ENCODE measurements at regions not wholly inside any gene's neighbourhood (a gene's known extent, or its start where the extent isn't known, plus 50 kb on each side); places are given as distances from the start of the nearest gene placed in this dataset.
"Not testable (repeated sequence)": the region's sequence is repeated elsewhere in the genome, so short reads cannot be mapped to it uniquely, and the experiment has no call there.

DNA sequence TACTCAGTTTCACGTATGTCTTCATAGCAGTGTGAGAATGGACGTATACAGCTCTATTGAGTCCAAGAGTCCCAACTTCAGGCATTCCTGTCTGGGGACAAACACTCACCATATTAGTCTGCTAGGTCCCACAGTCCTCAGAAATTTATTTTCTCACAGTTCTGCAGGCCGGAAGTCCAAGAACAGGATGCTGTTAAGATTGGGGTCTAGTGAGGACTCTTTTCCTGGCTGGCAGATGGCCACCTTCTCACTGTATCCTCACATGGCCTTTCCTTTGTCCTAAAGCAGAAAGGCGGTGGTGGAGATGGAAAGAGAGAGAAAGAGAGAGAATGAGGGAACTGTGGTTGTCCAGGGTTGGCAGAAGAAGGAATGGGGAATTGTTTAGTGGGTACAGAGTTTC, 82.0 kb upstream of the PRKX start:
- not testable (repeated sequence) for H3K4me1 Mint-ChIP-seq

DNA sequence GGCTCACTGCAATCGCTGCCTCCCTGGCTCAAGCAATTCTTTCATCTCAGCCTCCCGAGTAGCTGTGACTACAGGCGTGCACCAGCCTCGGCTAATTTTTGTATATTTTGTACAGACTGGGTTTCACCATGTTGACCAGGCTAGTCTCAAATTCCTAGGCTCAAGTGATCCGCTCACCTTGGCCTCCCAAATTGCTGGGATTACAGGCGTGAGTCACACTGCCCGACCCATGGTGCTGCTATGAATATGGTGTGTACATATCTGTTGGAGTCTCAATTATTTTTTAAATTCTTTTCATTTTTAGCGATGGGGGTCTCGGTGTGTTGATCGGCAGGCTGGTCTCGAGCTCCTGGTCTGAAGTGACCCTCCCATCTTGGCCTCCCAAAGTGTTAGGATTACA, 78.0 kb upstream of the PRKX start:
- DNase-seq = no peak
- Mint-ChIP-seq H3K4me1 (no peaks in the 10 kb centered on the region), H3K27ac (no peak overlapping the region), H3K27me3 (no peaks in the 10 kb centered on the region), H3K36me3 (no peaks in the 10 kb centered on the region), H3K9me3 (no peaks in the 10 kb centered on the region), H3K4me3 (no peak overlapping the region)

More for the DNA sequence above, 82.0 kb upstream of the PRKX start:
- not testable (repeated sequence) for H3K27me3 Mint-ChIP-seq, H3K36me3 Mint-ChIP-seq, DNase-seq, H3K9me3 Mint-ChIP-seq, H3K27ac Mint-ChIP-seq, H3K4me3 Mint-ChIP-seq

DNA sequence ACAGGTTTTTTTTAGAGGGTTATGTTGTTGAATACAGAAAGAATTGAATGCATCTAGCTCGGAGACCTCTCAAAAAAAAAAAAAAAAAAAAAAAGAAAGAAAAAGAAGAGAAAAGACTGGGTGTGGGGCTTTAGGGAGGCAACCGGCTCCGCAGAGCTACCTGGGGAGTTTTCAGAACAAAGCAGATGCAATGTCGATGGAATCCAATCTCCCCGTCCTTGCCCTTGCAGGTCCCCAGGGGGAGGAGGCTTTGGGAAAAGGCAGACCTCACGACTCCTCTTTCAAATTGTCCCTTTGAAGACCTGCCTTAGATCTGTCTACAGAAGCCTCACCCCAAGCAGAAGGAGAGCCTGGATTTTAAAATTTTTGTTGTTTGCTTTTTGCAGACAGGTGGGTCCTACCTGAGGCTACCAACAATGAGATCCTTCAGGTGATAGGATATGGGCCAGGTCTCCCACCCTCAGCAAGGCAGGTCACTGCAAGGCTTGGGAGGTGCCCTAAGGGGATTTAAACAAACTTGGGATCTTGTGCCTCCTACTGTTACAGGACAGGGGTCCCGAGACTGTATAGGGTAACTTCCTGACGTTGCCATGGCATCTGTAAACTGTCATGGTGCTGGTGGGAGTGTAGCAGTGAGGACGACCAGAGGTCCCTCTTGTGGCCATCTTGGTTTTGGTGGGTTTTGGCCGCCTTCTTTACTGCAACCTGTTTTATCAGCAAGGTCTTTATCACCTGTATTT, 75.2 kb upstream of the PRKX start:
- DNase-seq = no peak
- Mint-ChIP-seq H3K4me3 (no peak overlapping the region), H3K36me3 (no peaks in the 10 kb centered on the region), H3K27me3 (no peaks in the 10 kb centered on the region), H3K27ac (no peak overlapping the region), H3K9me3 (peaks cover 3% of the 10 kb centered on the region), H3K4me1 (no peaks in the 10 kb centered on the region)

DNA sequence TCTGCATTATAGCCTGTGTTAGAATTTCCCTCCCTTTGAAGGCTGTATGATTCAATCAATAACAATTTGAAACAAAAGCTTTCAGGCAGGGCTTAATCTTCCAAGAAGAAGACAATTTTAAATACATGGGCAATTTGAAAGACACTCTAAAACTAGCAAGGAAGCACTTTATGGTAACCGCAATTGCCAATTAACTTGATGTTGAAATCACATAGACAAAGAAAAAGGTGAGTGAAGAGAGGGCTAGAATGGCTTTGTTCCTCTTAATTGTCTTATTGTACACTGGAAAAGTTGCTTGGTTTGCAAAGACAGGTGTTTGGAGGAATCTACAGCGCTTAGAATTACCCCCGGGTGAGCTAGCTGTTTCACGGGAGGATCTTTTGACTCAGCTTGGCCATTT, 74.4 kb upstream of the PRKX start:
- H3K9me3 Mint-ChIP-seq = peaks cover 3% of the 10 kb centered on the region
- no peaks in the 10 kb centered on the region for H3K36me3 Mint-ChIP-seq
- H3K4me3 Mint-ChIP-seq = no peak overlapping the region
- DNase-seq = no peak
- H3K4me1 Mint-ChIP-seq = no peaks in the 10 kb centered on the region
- H3K27ac Mint-ChIP-seq = no peak overlapping the region
- no peaks in the 10 kb centered on the region for H3K27me3 Mint-ChIP-seq

DNA sequence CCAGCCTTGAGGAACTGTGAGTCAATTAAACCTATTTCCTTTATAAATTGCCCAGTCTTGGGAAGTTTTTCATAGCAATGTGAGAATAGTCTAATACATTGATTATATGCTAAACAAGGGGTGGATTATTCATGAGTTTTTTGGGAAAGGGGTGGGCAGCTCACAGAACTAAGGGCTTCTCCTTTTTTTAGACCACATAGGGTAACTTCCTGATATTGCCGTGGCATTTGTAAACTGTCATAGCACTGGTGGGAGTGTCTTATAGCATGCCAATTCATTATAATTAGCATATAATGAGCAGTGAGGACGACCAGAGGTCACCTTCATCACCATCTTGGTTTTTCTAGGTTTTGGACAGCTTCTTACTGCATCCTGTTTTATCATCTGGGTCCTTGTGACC, 72.4 kb upstream of the PRKX start:
- not testable (repeated sequence) for DNase-seq, H3K4me3 Mint-ChIP-seq, H3K36me3 Mint-ChIP-seq, H3K9me3 Mint-ChIP-seq, H3K27me3 Mint-ChIP-seq, H3K27ac Mint-ChIP-seq, H3K4me1 Mint-ChIP-seq

DNA sequence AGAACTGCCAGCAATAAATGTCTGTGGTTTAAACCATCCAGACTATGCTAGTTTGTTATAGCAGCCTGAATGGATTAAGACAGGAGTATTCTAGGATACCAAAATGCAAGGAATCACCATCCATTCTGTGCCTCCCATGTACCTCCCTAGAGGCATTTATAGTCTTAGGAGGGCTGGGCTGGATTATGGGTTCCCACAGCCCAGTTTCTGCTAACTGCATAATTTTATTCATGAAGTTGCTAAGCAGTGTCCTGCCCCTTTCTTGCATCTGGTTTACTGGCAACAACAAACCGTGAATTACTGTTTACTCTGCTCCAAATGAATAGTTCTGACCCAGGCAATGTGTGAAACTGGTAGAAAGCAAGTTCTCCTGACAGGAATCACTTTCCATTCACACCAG, 67.1 kb upstream of the PRKX start:
- Mint-ChIP-seq H3K4me3 (no peak overlapping the region), H3K27me3 (no peaks in the 10 kb centered on the region), H3K36me3 (no peaks in the 10 kb centered on the region), H3K9me3 (peaks cover 3% of the 10 kb centered on the region), H3K4me1 (no peaks in the 10 kb centered on the region), H3K27ac (no peak overlapping the region)
- no peak for DNase-seq

DNA sequence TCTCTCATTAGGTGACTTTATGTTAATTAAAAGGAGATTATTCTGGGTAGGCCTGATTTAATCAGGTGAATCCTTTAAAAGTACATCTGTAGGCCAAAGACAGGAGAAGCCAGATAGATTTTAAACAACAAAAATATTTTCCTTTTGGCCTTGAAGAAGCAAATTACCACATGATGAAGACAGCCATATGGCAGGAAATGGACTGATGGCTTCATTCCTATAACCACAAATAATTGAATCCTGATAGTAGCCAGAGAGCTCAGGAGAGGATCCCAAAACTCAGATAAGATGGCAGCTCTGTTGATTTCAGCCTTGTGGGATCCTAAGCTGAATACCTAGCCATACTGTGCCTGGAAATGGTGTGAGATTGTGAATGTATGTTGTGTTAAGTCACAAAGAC, 66.1 kb upstream of the PRKX start:
- Mint-ChIP-seq H3K4me1 (no peaks in the 10 kb centered on the region), H3K4me3 (no peak overlapping the region), H3K9me3 (no peaks in the 10 kb centered on the region), H3K27ac (no peak overlapping the region), H3K27me3 (no peaks in the 10 kb centered on the region), H3K36me3 (no peaks in the 10 kb centered on the region)
- no peak for DNase-seq

DNA sequence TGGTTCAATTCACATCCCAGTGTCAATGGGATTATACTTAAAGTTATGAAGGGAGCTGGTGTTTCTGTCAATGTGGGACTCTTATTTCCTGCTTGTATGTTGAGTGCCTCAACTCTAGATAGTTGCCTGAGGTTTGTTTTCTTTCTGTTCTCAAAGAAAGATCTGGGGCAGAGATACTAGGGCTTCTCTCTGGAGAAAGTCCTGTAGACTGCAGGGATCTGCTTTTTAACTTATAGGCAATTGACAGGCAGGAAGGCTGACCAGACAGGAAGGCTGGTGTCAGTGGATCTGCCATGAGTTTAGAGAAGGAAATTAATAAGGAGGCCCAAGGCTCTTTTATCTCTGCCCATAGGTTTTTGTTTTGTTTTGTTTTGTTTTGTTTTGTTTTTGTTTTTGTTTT, 64.0 kb upstream of the PRKX start:
- Mint-ChIP-seq H3K9me3 (no peaks in the 10 kb centered on the region), H3K27me3 (no peaks in the 10 kb centered on the region), H3K36me3 (no peaks in the 10 kb centered on the region), H3K4me3 (no peak overlapping the region), H3K27ac (no peak overlapping the region), H3K4me1 (no peaks in the 10 kb centered on the region)
- no peak for DNase-seq

DNA sequence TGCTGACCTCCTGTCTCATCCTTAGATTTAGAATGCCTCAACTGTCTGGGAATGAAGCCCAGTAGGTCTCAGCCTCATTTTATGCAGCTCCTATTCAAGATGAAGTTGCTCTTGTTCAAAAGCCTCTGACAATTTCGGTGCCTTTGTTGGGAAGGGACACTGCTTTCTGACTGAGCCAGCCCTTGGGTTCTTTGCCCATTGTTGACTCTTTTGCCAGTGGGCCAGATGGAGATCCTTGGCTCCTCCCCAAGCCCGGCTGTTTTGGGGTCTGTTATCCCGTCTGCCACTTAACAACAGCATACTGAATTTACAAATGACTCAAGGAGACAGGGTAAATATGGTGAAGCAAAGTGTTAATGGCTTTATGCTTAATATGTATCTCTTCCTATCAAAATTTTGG, 58.3 kb upstream of the PRKX start:
- Mint-ChIP-seq H3K27me3 (no peaks in the 10 kb centered on the region), H3K4me1 (no peaks in the 10 kb centered on the region), H3K36me3 (no peaks in the 10 kb centered on the region), H3K4me3 (no peak overlapping the region), H3K27ac (no peak overlapping the region), H3K9me3 (no peaks in the 10 kb centered on the region)
- no peak for DNase-seq

DNA sequence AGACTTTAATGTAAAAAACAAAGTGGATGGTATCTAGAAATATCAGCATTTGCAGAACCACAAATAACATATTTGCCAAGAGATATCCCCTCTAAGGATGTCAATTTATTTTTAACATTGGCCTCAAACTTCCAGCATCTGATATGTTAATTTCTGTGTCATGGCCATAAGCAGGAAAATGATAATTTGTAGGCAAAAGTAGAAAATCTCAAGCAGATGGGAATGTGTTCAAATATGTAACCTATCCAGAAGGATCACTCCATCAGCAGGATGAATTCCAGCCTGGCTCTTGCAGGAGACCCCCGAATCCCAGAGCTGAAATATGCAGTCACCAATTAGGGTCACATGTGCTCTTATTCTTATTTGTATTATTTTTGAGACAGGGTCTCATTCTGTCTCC, 55.4 kb upstream of the PRKX start:
- Mint-ChIP-seq H3K4me3 (no peak overlapping the region), H3K9me3 (peaks cover 2% of the 10 kb centered on the region), H3K27ac (no peak overlapping the region), H3K4me1 (no peaks in the 10 kb centered on the region), H3K36me3 (no peaks in the 10 kb centered on the region), H3K27me3 (no peaks in the 10 kb centered on the region)
- DNase-seq = no peak
